ENCODE measurements at regions not wholly inside any gene's neighbourhood (a gene's known extent, or its start where the extent isn't known, plus 50 kb on each side); places are given as distances from the start of the nearest gene placed in this dataset.

DNA sequence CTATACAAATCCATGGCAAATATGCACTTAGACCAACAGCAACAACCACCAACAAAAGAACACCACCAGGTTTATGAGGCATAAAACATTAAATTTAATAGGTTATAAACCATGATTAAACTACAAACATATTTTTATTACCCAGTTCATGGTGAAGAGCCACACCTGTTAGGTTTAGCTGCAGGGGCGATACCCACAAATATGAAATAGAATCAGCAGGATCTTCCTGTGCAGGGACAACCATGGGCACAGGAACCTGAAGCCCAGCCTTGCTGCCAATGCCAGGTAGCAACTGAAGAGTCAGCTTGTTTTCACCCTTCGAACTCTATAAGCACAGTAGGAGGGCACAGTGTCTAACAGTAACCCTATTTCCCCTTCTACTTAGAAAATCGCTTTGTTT is 675.0 kb downstream of the SATB2 start:
- Histone ChIP-seq H3K27ac (no peak overlapping the region), H3K27me3 (ENCODE audit: insufficient read depth, low read depth, severe bottlenecking) (no peaks in the 10 kb centered on the region), H3K36me3 (no peaks in the 10 kb centered on the region), H3K4me3 (ENCODE audit: low read depth, low read length) (no peak overlapping the region), H3K9me3 (ENCODE audit: severe bottlenecking) (no peaks in the 10 kb centered on the region)
- DNase-seq, result no peak
- TF ChIP-seq, protein P1, sequence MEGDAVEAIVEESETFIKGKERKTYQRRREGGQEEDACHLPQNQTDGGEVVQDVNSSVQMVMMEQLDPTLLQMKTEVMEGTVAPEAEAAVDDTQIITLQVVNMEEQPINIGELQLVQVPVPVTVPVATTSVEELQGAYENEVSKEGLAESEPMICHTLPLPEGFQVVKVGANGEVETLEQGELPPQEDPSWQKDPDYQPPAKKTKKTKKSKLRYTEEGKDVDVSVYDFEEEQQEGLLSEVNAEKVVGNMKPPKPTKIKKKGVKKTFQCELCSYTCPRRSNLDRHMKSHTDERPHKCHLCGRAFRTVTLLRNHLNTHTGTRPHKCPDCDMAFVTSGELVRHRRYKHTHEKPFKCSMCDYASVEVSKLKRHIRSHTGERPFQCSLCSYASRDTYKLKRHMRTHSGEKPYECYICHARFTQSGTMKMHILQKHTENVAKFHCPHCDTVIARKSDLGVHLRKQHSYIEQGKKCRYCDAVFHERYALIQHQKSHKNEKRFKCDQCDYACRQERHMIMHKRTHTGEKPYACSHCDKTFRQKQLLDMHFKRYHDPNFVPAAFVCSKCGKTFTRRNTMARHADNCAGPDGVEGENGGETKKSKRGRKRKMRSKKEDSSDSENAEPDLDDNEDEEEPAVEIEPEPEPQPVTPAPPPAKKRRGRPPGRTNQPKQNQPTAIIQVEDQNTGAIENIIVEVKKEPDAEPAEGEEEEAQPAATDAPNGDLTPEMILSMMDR (IDR thresholded peaks at IDR 0.05; ENCODE audit: low read depth, low read length), result no peak

DNA sequence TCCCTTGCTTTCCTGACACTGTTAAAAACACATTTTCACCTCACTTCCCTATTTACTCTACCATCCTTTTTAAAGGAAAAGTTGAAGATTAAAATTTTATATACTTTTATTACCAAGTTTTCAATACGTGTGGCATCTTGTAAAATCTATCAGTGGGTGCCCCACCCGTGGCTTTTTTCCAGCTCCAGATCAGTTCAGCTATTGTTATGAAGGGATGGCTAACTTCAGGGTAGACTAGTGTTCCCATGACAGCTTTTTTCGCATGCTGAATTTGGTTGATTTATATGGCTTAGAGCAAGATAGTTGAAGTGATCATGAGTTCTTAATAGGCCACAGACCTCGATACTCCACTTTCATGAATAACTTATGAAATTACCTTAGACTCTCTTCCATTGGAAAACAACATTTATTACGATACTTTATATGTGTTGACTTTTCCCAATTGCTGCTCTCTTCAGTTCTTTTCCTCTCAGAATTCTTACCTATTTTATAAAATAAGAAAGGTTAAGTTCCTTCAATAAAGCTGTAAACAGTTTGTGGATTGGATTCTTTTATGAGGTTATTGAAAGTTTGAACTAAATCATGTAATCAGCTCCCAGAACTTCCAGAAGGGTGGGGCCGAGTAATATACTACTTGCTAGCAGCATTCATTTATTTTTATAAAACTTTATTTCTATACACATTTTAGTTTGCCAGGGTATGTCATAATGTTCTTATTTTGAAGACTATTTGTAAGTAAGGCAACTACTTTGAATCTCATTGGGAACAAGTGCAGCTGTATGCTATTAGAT is 680.9 kb downstream of the SATB2 start:
- H3K9me3 ChIP-seq (ENCODE audit: severe bottlenecking), result no peaks in the 10 kb centered on the region
- no peak overlapping the region for H3K27ac ChIP-seq
- TF ChIP-seq, protein P1 (IDR thresholded peaks at IDR 0.05; ENCODE audit: low read depth, low read length), result no peak
- no peak overlapping the region for H3K4me3 ChIP-seq (ENCODE audit: low read depth, low read length)
- DNase-seq, result no peak
- no peaks in the 10 kb centered on the region for H3K27me3 ChIP-seq (ENCODE audit: insufficient read depth, low read depth, severe bottlenecking)
- H3K36me3 ChIP-seq, result no peaks in the 10 kb centered on the region

DNA sequence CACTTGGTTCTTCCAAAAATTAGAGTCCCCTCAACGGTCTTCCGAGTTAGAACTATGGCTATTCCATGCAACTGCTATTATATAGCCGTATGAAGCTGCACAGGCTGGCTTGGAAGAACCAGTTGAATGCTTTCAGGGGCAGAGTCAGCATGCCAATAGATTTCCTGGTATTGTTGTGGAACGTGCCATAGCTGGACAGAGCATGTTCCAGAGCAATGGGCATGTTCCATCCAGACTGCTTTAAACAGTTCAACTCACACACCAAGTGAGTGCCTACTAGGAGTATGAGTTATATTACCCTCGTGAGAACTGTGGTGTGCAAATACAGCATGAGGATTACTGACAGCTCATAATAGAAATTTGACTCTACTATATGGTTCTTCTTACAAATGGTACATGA is 682.0 kb downstream of the SATB2 start:
- DNase-seq, result no peak
- H3K36me3 ChIP-seq, result no peaks in the 10 kb centered on the region
- no peak overlapping the region for H3K4me3 ChIP-seq (ENCODE audit: low read depth, low read length)
- H3K9me3 ChIP-seq (ENCODE audit: severe bottlenecking), result no peaks in the 10 kb centered on the region
- H3K27ac ChIP-seq, result no peak overlapping the region
- TF ChIP-seq, protein P1 (IDR thresholded peaks at IDR 0.05; ENCODE audit: low read depth, low read length), result no peak
- no peaks in the 10 kb centered on the region for H3K27me3 ChIP-seq (ENCODE audit: insufficient read depth, low read depth, severe bottlenecking)

DNA sequence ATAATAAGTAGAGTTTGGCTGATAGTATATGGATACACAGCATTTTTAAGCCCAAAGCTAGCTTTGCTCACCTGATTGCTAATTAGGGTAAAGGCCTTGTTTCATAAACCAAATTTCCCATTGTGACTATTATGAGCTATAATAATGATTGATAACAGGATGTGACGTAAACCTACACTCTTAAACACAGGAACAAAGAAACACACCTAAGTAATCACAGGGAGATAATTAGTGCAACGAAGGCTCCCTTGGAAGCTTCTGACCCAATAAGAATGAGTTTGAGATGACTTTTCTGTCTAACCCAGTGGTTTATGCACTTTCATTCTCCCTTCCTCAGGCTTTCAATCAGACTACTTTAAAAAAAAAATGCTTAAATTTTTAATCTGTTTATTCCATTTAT is 683.2 kb downstream of the SATB2 start:
- H3K27ac ChIP-seq, result no peak overlapping the region
- TF ChIP-seq, protein P1 (IDR thresholded peaks at IDR 0.05; ENCODE audit: low read depth, low read length), result no peak
- H3K27me3 ChIP-seq (ENCODE audit: insufficient read depth, low read depth, severe bottlenecking), result no peaks in the 10 kb centered on the region
- H3K9me3 ChIP-seq (ENCODE audit: severe bottlenecking), result no peaks in the 10 kb centered on the region
- DNase-seq, result no peak
- no peaks in the 10 kb centered on the region for H3K36me3 ChIP-seq
- H3K4me3 ChIP-seq (ENCODE audit: low read depth, low read length), result no peak overlapping the region

DNA sequence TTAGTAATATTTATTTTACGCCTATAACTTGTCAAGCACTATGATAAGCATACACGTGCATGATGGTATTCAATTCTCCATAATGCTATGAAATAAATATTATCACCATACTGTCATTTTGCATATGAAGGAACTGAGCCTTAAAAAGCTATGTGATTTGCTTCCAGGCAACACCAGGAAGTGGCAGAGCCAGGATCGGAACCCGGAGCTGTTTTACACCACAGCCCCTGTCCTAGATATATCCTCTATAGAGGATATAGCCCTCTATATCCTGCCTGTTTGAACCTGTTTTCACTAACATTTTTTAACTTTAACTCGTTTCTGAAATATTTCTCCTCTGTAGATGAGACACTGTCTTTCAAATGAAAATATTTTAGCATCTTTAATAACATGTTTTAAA is 690.0 kb downstream of the SATB2 start:
- Histone ChIP-seq H3K27ac (no peak overlapping the region), H3K36me3 (no peaks in the 10 kb centered on the region), H3K9me3 (ENCODE audit: severe bottlenecking) (no peaks in the 10 kb centered on the region), H3K27me3 (ENCODE audit: insufficient read depth, low read depth, severe bottlenecking) (no peaks in the 10 kb centered on the region), H3K4me3 (ENCODE audit: low read depth, low read length) (no peak overlapping the region)
- no peak for DNase-seq
- TF ChIP-seq, protein P1 (IDR thresholded peaks at IDR 0.05; ENCODE audit: low read depth, low read length), result no peak

DNA sequence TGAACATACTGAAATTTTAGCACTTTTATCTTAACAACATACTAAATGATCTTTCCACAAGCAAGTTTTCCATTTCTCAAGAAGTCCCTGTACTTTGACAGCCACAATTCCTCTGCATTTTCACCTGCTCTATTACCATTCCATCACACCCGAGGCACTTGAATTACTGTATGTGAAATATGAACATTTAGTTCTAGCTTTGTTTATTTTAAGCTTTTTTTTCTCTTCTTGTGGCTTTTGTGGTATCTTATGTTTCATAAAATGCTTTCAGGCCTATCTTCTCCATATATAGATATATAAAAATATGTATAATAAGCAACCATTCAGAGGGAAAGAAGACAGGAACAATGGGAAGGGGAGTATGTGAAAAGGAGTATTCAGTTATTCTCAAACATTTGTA is 693.9 kb downstream of the SATB2 start:
- H3K27me3 ChIP-seq (ENCODE audit: insufficient read depth, low read depth, severe bottlenecking), result no peaks in the 10 kb centered on the region
- H3K9me3 ChIP-seq (ENCODE audit: severe bottlenecking), result no peaks in the 10 kb centered on the region
- H3K36me3 ChIP-seq, result no peaks in the 10 kb centered on the region
- H3K4me3 ChIP-seq (ENCODE audit: low read depth, low read length), result no peak overlapping the region
- DNase-seq, result no peak
- TF ChIP-seq, protein P1 (IDR thresholded peaks at IDR 0.05; ENCODE audit: low read depth, low read length), result no peak
- no peak overlapping the region for H3K27ac ChIP-seq
